HG03342 (cell line): ENCODE measurements at regions not wholly inside any gene's neighbourhood (a gene's known extent, or its start where the extent isn't known, plus 50 kb on each side); places are given as distances from the start of the nearest gene placed in this dataset.

ENCODE experiments used
- ATAC-seq: cut with Tn5 transposase; IDR thresholded peaks from one replicate; pipeline ENCODE4 v1.9.1; 2021; ENCODE audit warnings: mild to moderate bottlenecking, moderate library complexity; ENCODE audit not compliant: unreplicated experiment

GRCh38 chr6:23447731-23448130 is 678.3 kb upstream of the NRSN1 start:
- ATAC-seq, result no peak

- ATAC-seq, result no peak
Observed at GRCh38 chr6:23448281-23448680, 677.7 kb upstream of the NRSN1 start.

- ATAC-seq, result no peak
Observed at GRCh38 chr6:23454080-23454976, 671.7 kb upstream of the NRSN1 start.

GRCh38 chr6:23455754-23456153 is 670.3 kb upstream of the NRSN1 start:
- no peak for ATAC-seq

GRCh38 chr6:23456396-23456795 is 669.6 kb upstream of the NRSN1 start:
- ATAC-seq, result no peak

GRCh38 chr6:23457321-23457720 is 668.7 kb upstream of the NRSN1 start:
- ATAC-seq, result no peak

- no peak for ATAC-seq
Observed at GRCh38 chr6:23465912-23466311, 660.1 kb upstream of the NRSN1 start.

GRCh38 chr6:23477586-23477985 is 648.4 kb upstream of the NRSN1 start:
- ATAC-seq, result no peak

GRCh38 chr6:23478312-23478711 is 647.7 kb upstream of the NRSN1 start:
- ATAC-seq, result no peak

- no peak for ATAC-seq
Observed at GRCh38 chr6:23483896-23484295, 642.1 kb upstream of the NRSN1 start.

GRCh38 chr6:23494367-23494766 is 631.6 kb upstream of the NRSN1 start:
- no peak for ATAC-seq

GRCh38 chr6:23498013-23498412 is 628.0 kb upstream of the NRSN1 start:
- ATAC-seq, result no peak

- no peak for ATAC-seq
Observed at GRCh38 chr6:23499549-23499948, 626.5 kb upstream of the NRSN1 start.

- no peak for ATAC-seq
Observed at GRCh38 chr6:23503173-23503572, 622.8 kb upstream of the NRSN1 start.

- no peak for ATAC-seq
Observed at GRCh38 chr6:23505026-23505425, 621.0 kb upstream of the NRSN1 start.

- no peak for ATAC-seq
Observed at GRCh38 chr6:23510778-23511510, 615.1 kb upstream of the NRSN1 start.

- no peak for ATAC-seq
Observed at GRCh38 chr6:23511817-23512216, 614.2 kb upstream of the NRSN1 start.

GRCh38 chr6:23518294-23518693 is 607.7 kb upstream of the NRSN1 start:
- no peak for ATAC-seq

- no peak for ATAC-seq
Observed at GRCh38 chr6:23522792-23523547, 603.0 kb upstream of the NRSN1 start.

- ATAC-seq, result no peak
Observed at GRCh38 chr6:23523771-23524170, 602.2 kb upstream of the NRSN1 start.

- no peak for ATAC-seq
Observed at GRCh38 chr6:23524548-23524947, 601.5 kb upstream of the NRSN1 start.
